ENCODE measurements at regions not wholly inside any gene's neighbourhood (a gene's known extent, or its start where the extent isn't known, plus 50 kb on each side); places are given as distances from the start of the nearest gene placed in this dataset.

DNA sequence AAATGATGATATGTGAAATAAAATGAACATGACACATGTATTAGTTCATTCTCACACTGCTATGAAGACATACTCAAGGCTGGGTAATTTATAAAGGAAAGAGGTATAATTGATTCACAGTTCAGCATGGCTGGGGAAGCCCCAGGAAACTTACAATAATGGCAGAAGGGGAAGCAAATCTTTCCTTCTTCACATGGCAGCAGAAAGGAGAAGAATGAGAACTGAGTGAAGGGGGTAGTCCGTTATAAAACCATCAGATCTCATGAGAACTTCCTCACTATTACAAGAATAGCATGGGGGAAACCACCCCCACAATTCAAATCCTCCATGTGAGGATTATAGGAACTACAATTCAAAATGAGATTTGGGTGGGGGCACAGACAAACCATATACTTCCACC is 243.9 kb upstream of the GYPA start:
- no peak for DNase-seq (ENCODE audit: low read depth in 2 of 2)
- H3K4me3 ChIP-seq (replicated peaks in 1 of 2; ENCODE audit: low read depth in 2 of 2, low read length in 2 of 2) = no peak overlapping the region
- TF ChIP-seq, protein P1, sequence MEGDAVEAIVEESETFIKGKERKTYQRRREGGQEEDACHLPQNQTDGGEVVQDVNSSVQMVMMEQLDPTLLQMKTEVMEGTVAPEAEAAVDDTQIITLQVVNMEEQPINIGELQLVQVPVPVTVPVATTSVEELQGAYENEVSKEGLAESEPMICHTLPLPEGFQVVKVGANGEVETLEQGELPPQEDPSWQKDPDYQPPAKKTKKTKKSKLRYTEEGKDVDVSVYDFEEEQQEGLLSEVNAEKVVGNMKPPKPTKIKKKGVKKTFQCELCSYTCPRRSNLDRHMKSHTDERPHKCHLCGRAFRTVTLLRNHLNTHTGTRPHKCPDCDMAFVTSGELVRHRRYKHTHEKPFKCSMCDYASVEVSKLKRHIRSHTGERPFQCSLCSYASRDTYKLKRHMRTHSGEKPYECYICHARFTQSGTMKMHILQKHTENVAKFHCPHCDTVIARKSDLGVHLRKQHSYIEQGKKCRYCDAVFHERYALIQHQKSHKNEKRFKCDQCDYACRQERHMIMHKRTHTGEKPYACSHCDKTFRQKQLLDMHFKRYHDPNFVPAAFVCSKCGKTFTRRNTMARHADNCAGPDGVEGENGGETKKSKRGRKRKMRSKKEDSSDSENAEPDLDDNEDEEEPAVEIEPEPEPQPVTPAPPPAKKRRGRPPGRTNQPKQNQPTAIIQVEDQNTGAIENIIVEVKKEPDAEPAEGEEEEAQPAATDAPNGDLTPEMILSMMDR (IDR thresholded peaks at IDR 0.05; ENCODE audit: low read depth, low read length) = no peak

DNA sequence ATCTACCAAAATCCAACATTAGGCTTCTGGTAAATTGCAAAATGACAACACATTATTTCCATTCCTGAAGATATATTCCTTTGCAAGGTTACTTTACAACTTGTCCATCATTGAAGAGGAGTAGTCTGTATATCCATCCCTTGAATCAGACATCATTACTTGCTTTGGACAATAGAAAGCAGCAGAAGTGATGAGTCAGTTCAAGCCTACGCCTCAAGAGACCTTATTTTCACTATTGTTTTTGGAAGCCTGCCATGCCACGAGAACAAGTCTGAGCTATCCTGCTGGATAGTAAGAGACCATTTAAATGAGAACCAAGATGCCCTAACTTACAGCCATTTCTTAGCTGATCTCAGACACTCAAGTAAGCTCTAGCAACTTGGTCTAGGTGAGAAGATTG is 246.0 kb upstream of the HHIP start:
- peak; percentile 86 to 96 for DNase-seq (ENCODE audit: low read depth in 2 of 2)
- no peak overlapping the region for H3K4me3 ChIP-seq (replicated peaks in 1 of 2; ENCODE audit: low read depth in 2 of 2, low read length in 2 of 2)
- TF ChIP-seq, protein P1 (IDR thresholded peaks at IDR 0.05; ENCODE audit: low read depth, low read length) = no peak

DNA sequence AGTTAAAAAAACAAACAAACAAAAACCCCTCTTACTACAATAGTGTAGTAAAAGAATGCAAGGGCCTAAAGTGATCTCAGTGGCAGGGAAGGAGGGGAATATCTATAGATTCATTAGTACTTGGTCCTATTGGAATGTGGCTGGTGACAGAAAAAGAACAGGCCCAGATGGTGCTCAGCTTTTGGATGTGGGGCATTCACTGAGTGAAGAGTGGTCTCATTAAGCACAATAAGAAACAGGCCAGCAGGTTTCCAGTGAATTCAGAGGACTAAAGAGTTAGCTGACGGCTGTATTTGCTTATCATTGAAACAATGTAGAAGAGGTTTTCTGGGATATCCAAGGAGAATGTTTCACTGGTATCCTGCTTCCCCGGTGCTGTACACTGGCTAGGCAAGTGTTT is 243.8 kb upstream of the HHIP start:
- H3K4me3 ChIP-seq (replicated peaks in 1 of 2; ENCODE audit: low read depth in 2 of 2, low read length in 2 of 2) = no peak overlapping the region
- DNase-seq (ENCODE audit: low read depth in 2 of 2) = no peak
- TF ChIP-seq, protein P1 (IDR thresholded peaks at IDR 0.05; ENCODE audit: low read depth, low read length) = no peak

DNA sequence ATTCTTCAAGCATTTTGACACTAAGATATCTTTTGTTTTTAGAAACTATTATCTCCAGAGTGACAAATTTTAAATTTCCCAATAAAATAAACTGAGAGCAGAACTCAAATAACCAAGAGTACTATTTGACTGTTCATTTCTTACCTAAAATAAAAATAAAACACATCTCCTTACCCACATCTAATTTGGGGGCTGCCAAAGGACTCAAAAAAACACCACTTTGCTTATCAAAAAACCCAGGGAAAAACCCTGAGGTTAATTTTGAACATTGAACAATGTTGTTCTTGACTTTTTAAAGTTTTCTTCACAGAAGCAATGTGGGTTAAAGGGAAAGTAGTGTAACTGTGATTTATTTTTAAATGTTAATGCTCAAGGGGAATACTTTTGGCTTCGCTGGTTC is 243.0 kb upstream of the HHIP start:
- no peak overlapping the region for H3K4me3 ChIP-seq (replicated peaks in 1 of 2; ENCODE audit: low read depth in 2 of 2, low read length in 2 of 2)
- TF ChIP-seq, protein P1 (IDR thresholded peaks at IDR 0.05; ENCODE audit: low read depth, low read length) = no peak

DNA sequence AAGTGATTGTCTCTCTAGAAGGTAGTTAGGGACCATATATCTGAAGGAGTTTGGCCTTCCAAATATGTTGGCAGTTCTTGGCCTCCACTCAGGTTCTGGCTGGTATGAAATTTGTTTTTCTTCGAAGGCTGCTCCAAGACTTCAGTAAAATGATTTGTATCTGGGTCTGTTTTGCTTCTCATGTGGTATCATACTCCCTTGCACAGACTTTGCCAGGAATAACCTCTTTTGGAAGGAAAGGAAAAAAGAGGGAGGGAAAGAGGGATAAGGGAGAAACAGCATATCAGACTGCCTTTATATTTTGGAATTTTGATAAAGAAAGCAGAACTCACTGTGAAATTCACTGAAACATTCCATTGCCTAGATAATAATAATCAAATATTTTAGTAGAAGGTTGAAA is 242.1 kb upstream of the HHIP start:
- no peak overlapping the region for H3K4me3 ChIP-seq (replicated peaks in 1 of 2; ENCODE audit: low read depth in 2 of 2, low read length in 2 of 2)
- TF ChIP-seq, protein P1 (IDR thresholded peaks at IDR 0.05; ENCODE audit: low read depth, low read length) = no peak
- DNase-seq (ENCODE audit: low read depth in 2 of 2) = no peak

More for the DNA sequence above, 243.0 kb upstream of the HHIP start:
- DNase-seq (ENCODE audit: low read depth in 2 of 2) = no peak

DNA sequence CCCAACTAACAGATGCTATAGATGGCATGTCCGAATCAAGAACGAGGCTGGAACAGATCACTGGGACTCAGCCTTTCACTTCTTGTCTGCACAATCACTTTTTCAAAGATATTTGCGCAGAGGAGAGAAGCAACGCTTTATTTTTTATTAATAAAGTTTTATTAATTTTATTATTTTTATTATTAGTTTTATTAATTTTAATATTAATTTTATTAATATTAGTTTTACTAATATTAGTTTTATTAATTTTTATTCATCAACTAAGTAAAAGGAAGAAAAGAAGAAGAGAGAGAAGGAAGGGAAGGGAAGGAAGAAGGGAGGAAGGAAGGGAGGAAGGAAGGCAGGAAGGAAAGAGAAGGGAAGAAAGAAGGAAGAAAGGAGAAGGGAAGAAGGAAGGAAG is 236.4 kb upstream of the HHIP start:
- DNase-seq (ENCODE audit: low read depth in 2 of 2) = no peak
- TF ChIP-seq, protein P1 (IDR thresholded peaks at IDR 0.05; ENCODE audit: low read depth, low read length) = no peak
- no peak overlapping the region for H3K4me3 ChIP-seq (replicated peaks in 1 of 2; ENCODE audit: low read depth in 2 of 2, low read length in 2 of 2)

DNA sequence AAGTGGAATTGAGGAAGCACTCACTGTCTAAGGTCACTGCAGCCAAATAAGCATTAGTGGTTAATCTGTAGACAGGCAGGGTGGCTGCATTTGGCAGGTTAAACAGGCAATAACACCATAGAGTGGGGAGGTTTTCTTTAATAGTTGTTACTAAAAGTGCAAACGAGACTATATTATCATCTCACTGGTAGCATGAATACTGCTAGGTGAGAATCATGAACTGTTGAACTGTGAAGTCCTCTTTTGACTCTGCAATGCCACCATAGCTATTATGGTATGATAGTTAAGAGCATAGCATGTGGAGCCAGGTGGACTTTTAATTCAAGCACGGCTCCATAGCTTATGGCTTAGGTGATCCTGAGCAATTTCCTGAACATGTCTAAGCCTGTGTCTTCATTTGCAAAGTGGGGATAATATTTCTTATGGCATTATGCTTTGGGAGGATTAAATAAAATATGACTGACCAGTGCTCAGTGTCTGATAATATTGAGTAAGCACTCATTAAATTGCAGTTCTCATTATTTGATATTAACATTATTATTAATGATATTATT is 235.6 kb upstream of the HHIP start:
- TF ChIP-seq, protein P1 (IDR thresholded peaks at IDR 0.05; ENCODE audit: low read depth, low read length) = no peak
- H3K4me3 ChIP-seq (replicated peaks in 1 of 2; ENCODE audit: low read depth in 2 of 2, low read length in 2 of 2) = no peak overlapping the region
- no peak for DNase-seq (ENCODE audit: low read depth in 2 of 2)

Data from cardiac fibroblast (primary cell).